Liver (tissue), 8 donors: ENCODE measurements at regions not wholly inside any gene's neighbourhood (a gene's known extent, or its start where the extent isn't known, plus 50 kb on each side); places are given as distances from the start of the nearest gene placed in this dataset.

ENCODE experiments used
- DNase-seq: peaks from one replicate; pipeline ENCODE4 v3.0.0-alpha.2; 2017; ENCODE audit warnings: low spot score
- H3K27ac ChIP-seq, 2 donors: one replicate each; pipeline ENCODE4 v1.7.0; 2013; ENCODE audit warnings: inconsistent platforms in 2 of 2, low read length in 2 of 2, control low read depth in 1 of 2, low read depth in 1 of 2, mild to moderate bottlenecking in 1 of 2
- H3K27me3 ChIP-seq, 4 donors: one replicate each; pipeline versions ENCODE4 v1.6.1 to v1.7.0; 2013; ENCODE audit warnings: low read length in 3 of 4, inconsistent platforms in 1 of 4, mild to moderate bottlenecking in 1 of 4, moderate library complexity in 1 of 4; ENCODE audit not compliant: control insufficient read depth in 4 of 4, insufficient read depth in 4 of 4
- H3K36me3 ChIP-seq, 4 donors: one replicate each; pipeline versions ENCODE4 v1.6.1 to v1.7.0; 2013; ENCODE audit warnings: low read length in 3 of 4, mild to moderate bottlenecking in 3 of 4, low read depth in 1 of 4, moderate library complexity in 1 of 4; ENCODE audit not compliant: control insufficient read depth in 4 of 4, insufficient read depth in 3 of 4
- H3K4me1 ChIP-seq, 4 donors: one replicate each; pipeline versions ENCODE4 v1.6.1 to v1.7.0; 2013; ENCODE audit warnings: low read length in 3 of 4, mild to moderate bottlenecking in 3 of 4, moderate library complexity in 1 of 4; ENCODE audit not compliant: control insufficient read depth in 4 of 4, insufficient read depth in 4 of 4
- H3K4me3 ChIP-seq, 3 donors: one replicate each; pipeline versions ENCODE4 v1.6.1 to v1.7.0; 2013; ENCODE audit warnings: low read length in 3 of 3, control low read depth in 1 of 3, low read depth in 1 of 3, mild to moderate bottlenecking in 1 of 3
- H3K9ac ChIP-seq, 2 donors: one replicate each; pipeline ENCODE4 v1.7.0; 2013; ENCODE audit warnings: low read length in 2 of 2, mild to moderate bottlenecking in 2 of 2, moderate library complexity in 2 of 2, control low read depth in 1 of 2, low read depth in 1 of 2
- H3K9me3 ChIP-seq, 4 donors: one replicate each; pipeline versions ENCODE4 v1.6.1 to v1.7.0; 2013; ENCODE audit warnings: low read length in 3 of 4; ENCODE audit not compliant: control insufficient read depth in 4 of 4
- ATF3 ChIP-seq: IDR thresholded peaks from 2 replicates; pipeline ENCODE4 v1.6.1; 2016; ENCODE audit warnings: antibody characterized with exemption
- CTCF ChIP-seq: fragments of 150-350 bp; IDR thresholded peaks from 2 replicates; pipeline ENCODE4 v1.5.1; 2017; ENCODE audit warnings: improper control_type of control experiment, low read depth, low read length; ENCODE audit not compliant: missing input control
- EGR1 ChIP-seq, 2 donors: IDR thresholded peaks; 2 replicates each; pipeline ENCODE4 v1.6.1; 2016 to 2018; ENCODE audit warnings: antibody characterized with exemption in 2 of 2, low read depth in 2 of 2
- FOXA1 ChIP-seq: IDR thresholded peaks from 2 replicates; pipeline ENCODE4 v1.6.1; 2016; ENCODE audit warnings: antibody characterized with exemption
- FOXA2 ChIP-seq: IDR thresholded peaks from 2 replicates; pipeline ENCODE4 v1.6.1; 2016; ENCODE audit warnings: antibody characterized with exemption
- GABPA ChIP-seq, 2 donors: IDR thresholded peaks in 1 of 2; conservative IDR thresholded peaks in 1 of 2; 2 replicates each; pipeline ENCODE4 v1.6.1; 2016; ENCODE audit warnings: antibody characterized with exemption in 2 of 2, mild to moderate bottlenecking in 1 of 2, moderate library complexity in 1 of 2
- HNF4A ChIP-seq, 2 donors: conservative IDR thresholded peaks; 2 replicates each; pipeline ENCODE4 v1.6.1; 2016; ENCODE audit warnings: antibody characterized with exemption in 2 of 2, mild to moderate bottlenecking in 2 of 2
- HNF4G ChIP-seq: IDR thresholded peaks from 2 replicates; pipeline ENCODE4 v1.6.1; 2016; ENCODE audit warnings: antibody characterized with exemption
- JUND ChIP-seq, 2 donors: IDR thresholded peaks; 2 replicates each; pipeline ENCODE4 v1.6.1; 2016; ENCODE audit warnings: antibody characterized with exemption in 2 of 2
- NR2F2 ChIP-seq: IDR thresholded peaks from 2 replicates; pipeline ENCODE4 v1.6.1; 2016; ENCODE audit warnings: antibody characterized with exemption
- REST ChIP-seq: IDR thresholded peaks from 2 replicates; pipeline ENCODE4 v1.6.1; 2016; ENCODE audit warnings: antibody characterized with exemption, mild to moderate bottlenecking
- RXRA ChIP-seq, 2 donors: IDR thresholded peaks; 2 replicates each; pipeline ENCODE4 v1.6.1; 2017 to 2018; ENCODE audit warnings: antibody characterized with exemption in 2 of 2, mild to moderate bottlenecking in 1 of 2
- SP1 ChIP-seq: IDR thresholded peaks from 2 replicates; pipeline ENCODE4 v1.6.1; 2018; ENCODE audit warnings: antibody characterized with exemption, mild to moderate bottlenecking
- TAF1 ChIP-seq: conservative IDR thresholded peaks from 2 replicates; pipeline ENCODE4 v1.6.1; 2016; ENCODE audit warnings: antibody characterized with exemption, mild to moderate bottlenecking
- YY1 ChIP-seq: IDR thresholded peaks from 2 replicates; pipeline ENCODE4 v1.6.1; 2016; ENCODE audit warnings: antibody characterized with exemption, mild to moderate bottlenecking
- ZBTB33 ChIP-seq: IDR thresholded peaks from 2 replicates; pipeline ENCODE4 v1.6.1; 2016; ENCODE audit warnings: antibody characterized with exemption
- WGBS: extraction: QIAGEN DNeasy Blood & Tissue Kit; methylation state at CpG from one replicate; pipeline ENCODE4 v1.1.7; 2013; 5-methylcytosine and 5-hydroxymethylcytosine counted together
- TF ChIP-seq, protein P1 (sequence below): IDR thresholded peaks from 2 replicates; pipeline ENCODE4 v1.6.1; 2016; ENCODE audit warnings: antibody characterized with exemption
- donor health status: healthy.
- donor health status: healthy.
- donor health status: healthy.
- donor health status: healthy.
- donor health status: healthy.

DNA sequence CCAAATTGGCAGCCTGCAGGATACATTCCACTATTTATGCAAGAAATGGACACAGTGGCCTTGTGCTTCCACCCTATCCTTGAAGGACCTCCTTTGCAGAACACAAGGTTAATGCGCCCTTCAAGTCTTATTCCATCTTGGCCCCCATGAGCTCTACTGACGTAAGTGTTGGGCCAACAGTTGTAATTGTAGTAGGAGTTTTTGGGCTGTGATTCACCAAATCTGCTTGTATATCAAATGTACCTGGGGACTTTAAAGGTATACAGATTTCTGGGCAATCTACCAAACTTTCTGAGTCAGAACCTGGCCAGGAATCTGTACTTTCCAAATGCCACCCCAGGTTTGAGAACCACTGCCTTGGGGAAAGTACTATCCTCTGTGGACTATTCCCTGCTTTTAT, 100.9 kb upstream of the MARK1 start:
- Histone ChIP-seq H3K9ac (no peak overlapping the region), H3K27me3 (no peaks in the 10 kb centered on the region), H3K4me3 (no peak overlapping the region), H3K27ac (no peak overlapping the region), H3K9me3 (no peaks in the 10 kb centered on the region), H3K36me3 (no peaks in the 10 kb centered on the region), H3K4me1 (no peaks in the 10 kb centered on the region)
- 96% methylated on average over 2 of the region's 2 CpGs for WGBS
- TF ChIP-seq HNF4A (conservative IDR thresholded peaks at IDR 0.05) (no peak), SP1 (no peak), NR2F2 (no peak), YY1 (no peak), FOXA1 (no peak), ZBTB33 (no peak)
- no peak for DNase-seq

GRCh38 chr1:220425852-220426251, 102.1 kb upstream of the MARK1 start:
- Histone ChIP-seq H3K4me3 (no peak overlapping the region), H3K36me3 (no peaks in the 10 kb centered on the region), H3K27me3 (no peaks in the 10 kb centered on the region), H3K9ac (no peak overlapping the region), H3K4me1 (no peaks in the 10 kb centered on the region), H3K9me3 (no peaks in the 10 kb centered on the region), H3K27ac (no peak overlapping the region)
- TF ChIP-seq YY1 (no peak), GABPA (IDR thresholded peaks at IDR 0.05 in 1 of 2, conservative IDR thresholded peaks at IDR 0.05 in 1 of 2) (no peak), HNF4A (conservative IDR thresholded peaks at IDR 0.05) (no peak), NR2F2 (no peak), FOXA1 (no peak), EGR1 (IDR thresholded peaks at IDR 0.05; ENCODE audit: low read depth in 2 of 2) (no peak), REST (no peak), SP1 (no peak), JUND (IDR thresholded peaks at IDR 0.05) (no peak), FOXA2 (no peak), TAF1 (no peak)
- TF ChIP-seq, protein P1, sequence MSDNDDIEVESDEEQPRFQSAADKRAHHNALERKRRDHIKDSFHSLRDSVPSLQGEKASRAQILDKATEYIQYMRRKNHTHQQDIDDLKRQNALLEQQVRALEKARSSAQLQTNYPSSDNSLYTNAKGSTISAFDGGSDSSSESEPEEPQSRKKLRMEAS: no peak
- 91% methylated on average over 1 of the region's 1 CpG for WGBS
- DNase-seq: no peak

- H3K36me3 ChIP-seq: no peaks in the 10 kb centered on the region
- H3K27ac ChIP-seq: no peak overlapping the region
- H3K27me3 ChIP-seq: peaks cover 0 to 2% (median 0%) of the 10 kb centered on the region in 4 donors
- no peaks in the 10 kb centered on the region for H3K4me1 ChIP-seq
- no peak overlapping the region for H3K4me3 ChIP-seq
- 83% methylated on average over 2 of the region's 2 CpGs for WGBS
- no peak overlapping the region for H3K9ac ChIP-seq
- no peaks in the 10 kb centered on the region for H3K9me3 ChIP-seq
- DNase-seq: no peak
- no peak for TF ChIP-seq YY1
- TF ChIP-seq CTCF: no peak
- no peak for TF ChIP-seq RXRA (IDR thresholded peaks at IDR 0.05)
- TF ChIP-seq ATF3: no peak
- no peak for TF ChIP-seq HNF4A (conservative IDR thresholded peaks at IDR 0.05)
- no peak for TF ChIP-seq HNF4G
- no peak for TF ChIP-seq FOXA2
- TF ChIP-seq TAF1: no peak
- no peak for TF ChIP-seq NR2F2
- no peak for TF ChIP-seq SP1
- TF ChIP-seq GABPA (IDR thresholded peaks at IDR 0.05 in 1 of 2, conservative IDR thresholded peaks at IDR 0.05 in 1 of 2): no peak
- TF ChIP-seq JUND (IDR thresholded peaks at IDR 0.05): no peak
- TF ChIP-seq EGR1 (IDR thresholded peaks at IDR 0.05; ENCODE audit: low read depth in 2 of 2): no peak
- TF ChIP-seq FOXA1: no peak
- TF ChIP-seq, protein P1: no peak
- no peak for TF ChIP-seq ZBTB33
Measured at GRCh38 chr1:220421508-220421907, 106.4 kb upstream of the MARK1 start.
